ENCODE measurements at regions not wholly inside any gene's neighbourhood (a gene's known extent, or its start where the extent isn't known, plus 50 kb on each side); places are given as distances from the start of the nearest gene placed in this dataset.
"Not testable (repeated sequence)": the region's sequence is repeated elsewhere in the genome, so short reads cannot be mapped to it uniquely, and the experiment has no call there.

DNA sequence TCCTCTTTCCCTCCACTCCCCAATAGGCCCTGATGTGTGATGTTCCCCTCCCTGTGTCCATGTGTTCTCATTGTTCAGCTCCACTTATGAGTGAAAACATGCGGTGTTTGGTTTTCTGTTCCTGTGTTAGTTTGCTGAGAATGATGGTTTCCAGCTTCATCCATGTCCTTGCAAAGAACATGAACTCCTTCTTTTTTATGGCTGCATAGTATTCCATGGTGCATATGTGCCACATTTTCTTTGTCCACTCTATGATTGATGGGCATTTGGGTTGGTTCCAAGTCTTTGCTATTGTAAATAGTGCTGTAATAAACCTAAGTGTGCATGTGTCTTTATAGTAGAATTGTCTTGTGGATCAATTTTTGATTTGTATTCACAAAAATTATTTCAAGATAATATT, 62.4 kb upstream of the PCSK1 start:
- H2BK5ac ChIP-seq (ENCODE audit: low read depth, low read length); H3K79me2 ChIP-seq (ENCODE audit: control insufficient read depth in 1 of 2, insufficient read depth in 2 of 2, low read length in 2 of 2); FAIRE-seq; H3K27ac ChIP-seq (ENCODE audit: low read depth, low read length); H3K18ac ChIP-seq (ENCODE audit: extremely low read depth, low read length); H3K23ac ChIP-seq (ENCODE audit: insufficient read length); H4K8ac ChIP-seq (ENCODE audit: extremely low read depth, insufficient read depth, low read length); H3K4ac ChIP-seq (replicated peaks; ENCODE audit: insufficient read length, low read depth, low read length); H3K36me3 ChIP-seq (ENCODE audit: control insufficient read depth in 2 of 4, insufficient read depth in 4 of 4, low read length in 3 of 4); H3K79me1 ChIP-seq (ENCODE audit: low read depth, low read length); H4K91ac ChIP-seq (replicated peaks; ENCODE audit: insufficient read length, low read length); H2BK15ac ChIP-seq (ENCODE audit: low read length); H3K23me2 ChIP-seq (ENCODE audit: low read depth, low read length); H3K9ac ChIP-seq (replicated peaks in 1 of 4; ENCODE audit: extremely low read depth in 1 of 4, low read depth in 3 of 4, low read length in 3 of 4); H3K56ac ChIP-seq (replicated peaks; ENCODE audit: insufficient read length, low read depth, low read length); H2AFZ ChIP-seq (ENCODE audit: low read length); H2AK5ac ChIP-seq (ENCODE audit: low read depth, low read length); H4K5ac ChIP-seq (ENCODE audit: insufficient read length, low read depth, low read length); H3K9me3 ChIP-seq (ENCODE audit: insufficient read depth in 2 of 2, low read depth in 1 of 2, low read length in 1 of 2); H3K4me1 ChIP-seq (replicated peaks in 1 of 4; ENCODE audit: control insufficient read depth in 3 of 4, insufficient read depth in 4 of 4, low read length in 3 of 4); H3K14ac ChIP-seq (ENCODE audit: insufficient read length); H2BK120ac ChIP-seq (replicated peaks; ENCODE audit: low read depth, low read length); H3K27me3 ChIP-seq (replicated peaks in 1 of 4; ENCODE audit: control insufficient read depth in 3 of 4, extremely low read depth in 1 of 4, insufficient read depth in 3 of 4, low read length in 3 of 4); DNase-seq (ENCODE audit: low read depth in 1 of 2, low spot score in 2 of 2); POLR2A ChIA-PET (ENCODE audit: partially characterized antibody); H2BK20ac ChIP-seq (ENCODE audit: low read length); H3K4me2 ChIP-seq (ENCODE audit: insufficient read depth in 1 of 2, low read depth in 2 of 2, low read length in 2 of 2); H3K4me3 ChIP-seq (ENCODE audit: extremely low read depth in 1 of 4, insufficient read depth in 2 of 4, low read depth in 3 of 4, low read length in 4 of 4); H4K20me1 ChIP-seq (replicated peaks in 1 of 2; ENCODE audit: control insufficient read depth in 1 of 2, insufficient read depth in 2 of 2, low read length in 2 of 2); H2BK12ac ChIP-seq (ENCODE audit: low read depth, low read length): not testable (repeated sequence)
- CTCF ChIA-PET (ENCODE audit: partially characterized antibody) = interaction anchor here (1.0 kb wide), 1 partner anchor 24 kb away, joined by 3 read pairs; no protein-coding TSS in a partner anchor
- WGBS, 2 experiments (ENCODE audit: extremely low coverage in 1 of 2, insufficient coverage in 1 of 2, insufficient read length in 1 of 2, insufficient replicate concordance in 2 of 2, low coverage in 1 of 2, low lambda C conversion rate in 2 of 2, missing lambda C conversion rate in 1 of 2) = 88% methylated on average over 1 of the region's 1 CpG; no CpG with 5 or more reads in 1 of the 2 experiments

DNA sequence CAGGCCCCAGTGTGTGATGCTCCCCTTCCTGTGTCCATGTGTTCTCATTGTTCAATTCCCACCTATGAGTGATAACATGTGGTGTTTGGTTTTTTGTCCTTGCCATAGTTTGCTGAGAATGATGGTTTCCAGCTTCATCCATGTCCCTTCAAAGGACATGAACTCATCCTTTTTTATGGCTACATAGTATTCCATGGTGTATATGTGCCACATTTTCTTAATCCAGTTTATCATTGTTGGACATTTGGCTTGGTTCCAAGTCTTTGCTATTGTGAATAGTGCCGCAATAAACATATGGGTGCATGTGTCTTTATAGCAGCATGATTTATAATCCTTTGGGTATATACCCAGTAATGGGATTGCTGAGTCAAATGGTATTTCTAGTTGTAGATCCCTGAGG, 64.0 kb upstream of the PCSK1 start:
- H4K5ac ChIP-seq (ENCODE audit: insufficient read length, low read depth, low read length); H4K8ac ChIP-seq (ENCODE audit: extremely low read depth, insufficient read depth, low read length); H4K20me1 ChIP-seq (replicated peaks in 1 of 2; ENCODE audit: control insufficient read depth in 1 of 2, insufficient read depth in 2 of 2, low read length in 2 of 2); H3K18ac ChIP-seq (ENCODE audit: extremely low read depth, low read length); H3K56ac ChIP-seq (replicated peaks; ENCODE audit: insufficient read length, low read depth, low read length); H4K91ac ChIP-seq (replicated peaks; ENCODE audit: insufficient read length, low read length); H3K4me3 ChIP-seq (ENCODE audit: extremely low read depth in 1 of 4, insufficient read depth in 2 of 4, low read depth in 3 of 4, low read length in 4 of 4); H2AFZ ChIP-seq (ENCODE audit: low read length); H2BK20ac ChIP-seq (ENCODE audit: low read length); H3K9ac ChIP-seq (replicated peaks in 1 of 4; ENCODE audit: extremely low read depth in 1 of 4, low read depth in 3 of 4, low read length in 3 of 4); H3K4ac ChIP-seq (replicated peaks; ENCODE audit: insufficient read length, low read depth, low read length); H3K36me3 ChIP-seq (ENCODE audit: control insufficient read depth in 2 of 4, insufficient read depth in 4 of 4, low read length in 3 of 4); H3K79me2 ChIP-seq (ENCODE audit: control insufficient read depth in 1 of 2, insufficient read depth in 2 of 2, low read length in 2 of 2); H2BK12ac ChIP-seq (ENCODE audit: low read depth, low read length); POLR2A ChIA-PET (ENCODE audit: partially characterized antibody); H3K4me2 ChIP-seq (ENCODE audit: insufficient read depth in 1 of 2, low read depth in 2 of 2, low read length in 2 of 2); H3K23ac ChIP-seq (ENCODE audit: insufficient read length); H3K79me1 ChIP-seq (ENCODE audit: low read depth, low read length); FAIRE-seq; H3K27me3 ChIP-seq (replicated peaks in 1 of 4; ENCODE audit: control insufficient read depth in 3 of 4, extremely low read depth in 1 of 4, insufficient read depth in 3 of 4, low read length in 3 of 4); H3K23me2 ChIP-seq (ENCODE audit: low read depth, low read length); H2BK15ac ChIP-seq (ENCODE audit: low read length); H2BK5ac ChIP-seq (ENCODE audit: low read depth, low read length); DNase-seq (ENCODE audit: low read depth in 1 of 2, low spot score in 2 of 2); H3K9me3 ChIP-seq (ENCODE audit: insufficient read depth in 2 of 2, low read depth in 1 of 2, low read length in 1 of 2); CTCF ChIA-PET (ENCODE audit: partially characterized antibody); H3K4me1 ChIP-seq (replicated peaks in 1 of 4; ENCODE audit: control insufficient read depth in 3 of 4, insufficient read depth in 4 of 4, low read length in 3 of 4); H2BK120ac ChIP-seq (replicated peaks; ENCODE audit: low read depth, low read length); H2AK5ac ChIP-seq (ENCODE audit: low read depth, low read length); H3K27ac ChIP-seq (ENCODE audit: low read depth, low read length); H3K14ac ChIP-seq (ENCODE audit: insufficient read length): not testable (repeated sequence)
- whole genome bisulfite sequencing, 2 experiments (ENCODE audit: extremely low coverage in 1 of 2, insufficient coverage in 1 of 2, insufficient read length in 1 of 2, insufficient replicate concordance in 2 of 2, low coverage in 1 of 2, low lambda C conversion rate in 2 of 2, missing lambda C conversion rate in 1 of 2) = 90% methylated on average over 1 of the region's 1 CpG; no CpG with 5 or more reads in 1 of the 2 experiments

Data from H1 (cell line).